ENCODE measurements at regions not wholly inside any gene's neighbourhood (a gene's known extent, or its start where the extent isn't known, plus 50 kb on each side); places are given as distances from the start of the nearest gene placed in this dataset.

GRCh38 chr6:134634966-134635365, 314.9 kb downstream of the ALDH8A1 start (continued):
- TF ChIP-seq ZNF407 (IDR thresholded peaks at IDR 0.05; ENCODE audit: low read depth) (no peak), ATF7 (IDR thresholded peaks at IDR 0.05) (no peak), ZNF212 (CRISPR knock-in tag; IDR thresholded peaks at IDR 0.05) (no peak), YY1 (IDR thresholded peaks at IDR 0.05; ENCODE audit: borderline replicate concordance in 1 of 3, control insufficient read depth in 1 of 3, extremely low read depth in 1 of 3, insufficient read depth in 3 of 3, insufficient read length in 1 of 3, insufficient replicate concordance in 2 of 3, low read depth in 1 of 3, low read length in 2 of 3) (no peak), XRCC4 (IDR thresholded peaks at IDR 0.05; ENCODE audit: extremely low read depth, insufficient read depth, insufficient read length) (no peak), RBBP5 (IDR thresholded peaks at IDR 0.05; ENCODE audit: borderline replicate concordance, insufficient read depth, low read length, poor library complexity, severe bottlenecking) (no peak), TRIM28 (IDR thresholded peaks at IDR 0.05) (no peak), ARID1B (IDR thresholded peaks at IDR 0.05) (no peak), ZNF436 (CRISPR knock-in tag; IDR thresholded peaks at IDR 0.05) (no peak), RBM34 (IDR thresholded peaks at IDR 0.05; ENCODE audit: borderline replicate concordance, insufficient read depth, low read length) (no peak)
